ENCODE measurements at regions not wholly inside any gene's neighbourhood (a gene's known extent, or its start where the extent isn't known, plus 50 kb on each side); places are given as distances from the start of the nearest gene placed in this dataset.

- Histone ChIP-seq H3K4me2 (no peak overlapping the region), H3K27ac (ENCODE audit: low read depth) (no peak overlapping the region), H3K4me1 (ENCODE audit: insufficient read depth) (peaks cover 3% of the 10 kb centered on the region; the same call in 1 of the 2 replicates), H3K27me3 (ENCODE audit: insufficient read depth) (no peaks in the 10 kb centered on the region), H3K9me2 (ENCODE audit: insufficient read depth) (peaks cover 12% of the 10 kb centered on the region; the same call in 1 of the 2 replicates), H3K4me3 (no peak overlapping the region), H2AFZ (no peak overlapping the region), H4K20me1 (replicated peaks; ENCODE audit: insufficient read depth) (no peaks in the 10 kb centered on the region), H3K36me3 (ENCODE audit: insufficient read depth) (no peaks in the 10 kb centered on the region), H3K79me2 (replicated peaks; ENCODE audit: insufficient read depth) (no peaks in the 10 kb centered on the region), H3F3A (replicated peaks; ENCODE audit: low read depth) (peaks cover 4% of the 10 kb centered on the region; the same call in 1 of the 2 replicates)
- no peak for DNase-seq (ENCODE audit: low spot score)
- Mint-ChIP-seq H3K27ac (no peak overlapping the region), H3K9me3 (peaks cover 22% of the 10 kb centered on the region), H3K4me1 (no peaks in the 10 kb centered on the region; the same call in 2 of the 3 replicates), H3K36me3 (ENCODE audit: low read depth) (peaks cover 26% of the 10 kb centered on the region; the same call in 2 of the 3 replicates), H3K27me3 (ENCODE audit: insufficient read depth, low read depth, poor library complexity) (no peaks in the 10 kb centered on the region), H3K4me3 (no peak overlapping the region)
- no peak for TF ChIP-seq STAT1 (IDR thresholded peaks at IDR 0.05; ENCODE audit: unreplicated experiment)
- no peak for ATAC-seq
Observed at GRCh38 chr13:59601993-59602392, 561.7 kb downstream of the DIAPH3 start.

GRCh38 chr13:59603646-59604045, 560.1 kb downstream of the DIAPH3 start:
- Histone ChIP-seq H2AFZ (no peak overlapping the region), H3K4me1 (ENCODE audit: insufficient read depth) (peaks cover 12% of the 10 kb centered on the region; the same call in 1 of the 2 replicates), H3K36me3 (ENCODE audit: insufficient read depth) (no peaks in the 10 kb centered on the region), H3K79me2 (replicated peaks; ENCODE audit: insufficient read depth) (no peaks in the 10 kb centered on the region), H3K4me3 (no peak overlapping the region), H4K20me1 (replicated peaks; ENCODE audit: insufficient read depth) (no peaks in the 10 kb centered on the region), H3K27ac (ENCODE audit: low read depth) (no peak overlapping the region), H3K9me2 (ENCODE audit: insufficient read depth) (0 out of 2 replicates have a peak, but pooled peaks cover 8% of the 10 kb centered on the region), H3F3A (replicated peaks; ENCODE audit: low read depth) (peaks cover 4% of the 10 kb centered on the region; the same call in 1 of the 2 replicates), H3K4me2 (no peak overlapping the region), H3K27me3 (ENCODE audit: insufficient read depth) (no peaks in the 10 kb centered on the region)
- DNase-seq (ENCODE audit: low spot score) (no peak), ATAC-seq (peak; percentile 48; the same call in 2 of the 3 replicates)
- Mint-ChIP-seq H3K36me3 (ENCODE audit: low read depth) (peaks cover 18% of the 10 kb centered on the region; the same call in 2 of the 3 replicates), H3K4me1 (peaks cover 14% of the 10 kb centered on the region), H3K4me3 (no peak overlapping the region), H3K27ac (no peak overlapping the region), H3K27me3 (ENCODE audit: insufficient read depth, low read depth, poor library complexity) (no peaks in the 10 kb centered on the region), H3K9me3 (peaks cover 16% of the 10 kb centered on the region)
- TF ChIP-seq CTCF (conservative IDR thresholded peaks at IDR 0.05; ENCODE audit: low read depth in 2 of 2) (peak; percentile 26 to 64; a peak in 3 of 4 replicates), CREB1 (CRISPR knock-in tag; IDR thresholded peaks at IDR 0.05; ENCODE audit: low read depth) (no peak)

GRCh38 chr13:59607172-59607571, 556.6 kb downstream of the DIAPH3 start:
- Histone ChIP-seq H3K27me3 (ENCODE audit: insufficient read depth) (no peaks in the 10 kb centered on the region), H2AFZ (peak overlapping the region; percentile 76; the same call in 1 of the 2 replicates), H3K36me3 (ENCODE audit: insufficient read depth) (no peaks in the 10 kb centered on the region), H3K79me2 (replicated peaks; ENCODE audit: insufficient read depth) (no peaks in the 10 kb centered on the region), H3K27ac (ENCODE audit: low read depth) (no peak overlapping the region), H3K9me2 (ENCODE audit: insufficient read depth) (peaks cover 8% of the 10 kb centered on the region; the same call in 1 of the 2 replicates), H3K4me2 (no peak overlapping the region), H4K20me1 (replicated peaks; ENCODE audit: insufficient read depth) (no peaks in the 10 kb centered on the region), H3K4me3 (no peak overlapping the region), H3K4me1 (ENCODE audit: insufficient read depth) (peaks cover 9% of the 10 kb centered on the region; the same call in 1 of the 2 replicates), H3F3A (replicated peaks; ENCODE audit: low read depth) (peaks cover 4% of the 10 kb centered on the region; the same call in 1 of the 2 replicates)
- Mint-ChIP-seq H3K27ac (peak overlapping the region; percentile 26; the same call in 1 of the 2 replicates), H3K4me1 (peaks cover 17% of the 10 kb centered on the region), H3K27me3 (ENCODE audit: insufficient read depth, low read depth, poor library complexity) (no peaks in the 10 kb centered on the region), H3K36me3 (ENCODE audit: low read depth) (peaks cover 3% of the 10 kb centered on the region; the same call in 1 of the 3 replicates), H3K9me3 (no peaks in the 10 kb centered on the region), H3K4me3 (no peak overlapping the region)
- no peak for ATAC-seq
- no peak for DNase-seq (ENCODE audit: low spot score)
- TF ChIP-seq POLR2AphosphoS5 (IDR thresholded peaks at IDR 0.05; ENCODE audit: low read depth) (no peak), ETS1 (IDR thresholded peaks at IDR 0.05) (no peak), NANOG (IDR thresholded peaks at IDR 0.05; ENCODE audit: borderline replicate concordance) (no peak), ZNF114 (CRISPR knock-in tag; IDR thresholded peaks at IDR 0.05) (no peak), ZNF331 (CRISPR knock-in tag; IDR thresholded peaks at IDR 0.05; ENCODE audit: low read depth) (no peak), REST (IDR thresholded peaks at IDR 0.05; ENCODE audit: unreplicated experiment) (no peak), JUNB (IDR thresholded peaks at IDR 0.05; ENCODE audit: unreplicated experiment) (no peak), STAT1 (IDR thresholded peaks at IDR 0.05; ENCODE audit: unreplicated experiment) (no peak), CTCF (conservative IDR thresholded peaks at IDR 0.05; ENCODE audit: low read depth in 2 of 2) (no peak), CREB1 (CRISPR knock-in tag; IDR thresholded peaks at IDR 0.05; ENCODE audit: low read depth) (no peak)

All from GM23338 (cell line).